Erythroblast (primary cell): ENCODE measurements at regions not wholly inside any gene's neighbourhood (a gene's known extent, or its start where the extent isn't known, plus 50 kb on each side); places are given as distances from the start of the nearest gene placed in this dataset.

ENCODE experiments used
- GATA1 ChIP-seq: IDR thresholded peaks from 2 replicates; pipeline ENCODE4 v1.6.1; 2011; ENCODE audit warnings: low read depth, mild to moderate bottlenecking, control low read depth, low read length, moderate library complexity
- POLR2A ChIP-seq: IDR thresholded peaks from 2 replicates; pipeline ENCODE4 v1.6.1; 2011; ENCODE audit warnings: mild to moderate bottlenecking, low read length

- TF ChIP-seq POLR2A, result no peak
- TF ChIP-seq GATA1, result no peak
Measured at GRCh38 chr6:167543602-167544497, 219.0 kb downstream of the TTLL2 start.
